GM10266 (cell line): ENCODE measurements at regions not wholly inside any gene's neighbourhood (a gene's known extent, or its start where the extent isn't known, plus 50 kb on each side); places are given as distances from the start of the nearest gene placed in this dataset.

ENCODE experiments used
- DNase-seq: peaks from one replicate; pipeline ENCODE4 v3.0.0; 2012; ENCODE audit errors: extremely low spot score
- TF ChIP-seq, protein P1 (sequence below): IDR thresholded peaks from 2 replicates; pipeline ENCODE4 v1.5.1; 2012; ENCODE audit warnings: mild to moderate bottlenecking, low read depth; ENCODE audit not compliant: control insufficient read depth, insufficient read depth; ENCODE audit errors: missing control alignments

DNA sequence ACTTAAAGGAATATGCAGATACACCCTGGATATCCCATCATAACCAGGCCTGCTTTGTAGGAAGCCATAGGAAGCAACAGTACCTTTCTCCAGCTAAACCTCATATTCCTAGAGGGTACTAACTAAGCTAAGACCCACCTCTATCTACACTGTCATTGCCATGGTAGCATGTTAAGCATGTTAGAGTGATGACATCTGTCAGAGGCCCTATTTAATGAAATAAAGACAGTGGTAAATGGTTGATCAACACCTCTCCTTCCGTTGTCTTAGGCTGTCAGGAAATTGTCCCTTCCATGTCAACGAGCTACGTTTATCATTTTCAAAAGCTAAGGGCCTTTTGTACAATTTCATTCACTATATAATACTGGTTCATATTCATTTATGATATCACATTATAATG lies 251.1 kb upstream of the PSMD7 start:
- no peak for DNase-seq
- TF ChIP-seq, protein P1, sequence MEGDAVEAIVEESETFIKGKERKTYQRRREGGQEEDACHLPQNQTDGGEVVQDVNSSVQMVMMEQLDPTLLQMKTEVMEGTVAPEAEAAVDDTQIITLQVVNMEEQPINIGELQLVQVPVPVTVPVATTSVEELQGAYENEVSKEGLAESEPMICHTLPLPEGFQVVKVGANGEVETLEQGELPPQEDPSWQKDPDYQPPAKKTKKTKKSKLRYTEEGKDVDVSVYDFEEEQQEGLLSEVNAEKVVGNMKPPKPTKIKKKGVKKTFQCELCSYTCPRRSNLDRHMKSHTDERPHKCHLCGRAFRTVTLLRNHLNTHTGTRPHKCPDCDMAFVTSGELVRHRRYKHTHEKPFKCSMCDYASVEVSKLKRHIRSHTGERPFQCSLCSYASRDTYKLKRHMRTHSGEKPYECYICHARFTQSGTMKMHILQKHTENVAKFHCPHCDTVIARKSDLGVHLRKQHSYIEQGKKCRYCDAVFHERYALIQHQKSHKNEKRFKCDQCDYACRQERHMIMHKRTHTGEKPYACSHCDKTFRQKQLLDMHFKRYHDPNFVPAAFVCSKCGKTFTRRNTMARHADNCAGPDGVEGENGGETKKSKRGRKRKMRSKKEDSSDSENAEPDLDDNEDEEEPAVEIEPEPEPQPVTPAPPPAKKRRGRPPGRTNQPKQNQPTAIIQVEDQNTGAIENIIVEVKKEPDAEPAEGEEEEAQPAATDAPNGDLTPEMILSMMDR = no peak

DNA sequence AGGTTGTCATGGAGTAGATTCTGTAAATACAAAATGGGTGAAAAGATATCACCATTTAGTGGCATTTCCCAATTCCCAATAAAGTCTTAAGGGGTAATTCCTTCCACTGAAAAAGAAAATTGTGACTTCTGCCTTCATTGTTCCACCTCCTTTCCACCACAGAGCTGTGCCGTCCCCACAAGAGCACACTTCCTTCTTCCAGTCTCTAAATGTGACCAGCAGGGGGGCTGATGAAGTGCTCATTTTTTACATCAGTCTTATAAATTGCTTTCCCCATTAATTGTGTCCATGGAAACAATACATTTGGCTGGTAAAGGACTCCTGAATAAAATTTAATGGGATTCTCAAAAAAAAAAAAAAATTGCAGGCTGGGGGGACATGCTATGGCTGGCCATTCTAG lies 260.8 kb upstream of the PSMD7 start:
- peak; percentile 12 for DNase-seq
- TF ChIP-seq, protein P1 = no peak

DNA sequence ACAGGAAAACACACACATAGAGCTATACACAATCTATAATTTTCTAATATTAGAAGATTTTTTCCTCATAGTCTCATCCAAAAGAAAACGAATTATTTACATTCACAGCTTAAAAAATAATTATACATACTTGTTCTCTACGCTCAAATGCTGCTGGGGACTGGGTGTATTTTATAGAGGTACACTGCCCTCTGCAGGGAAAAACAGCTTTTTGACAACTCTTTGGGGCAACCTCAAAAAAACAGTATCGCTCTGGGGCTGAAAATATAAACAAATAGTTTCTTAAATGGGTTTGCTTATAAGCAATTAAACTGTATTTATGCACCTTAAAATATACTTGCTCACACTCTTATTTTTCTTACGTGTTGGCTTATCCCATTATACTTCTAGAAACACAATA lies 261.8 kb upstream of the PSMD7 start:
- TF ChIP-seq, protein P1 = no peak
- no peak for DNase-seq

DNA sequence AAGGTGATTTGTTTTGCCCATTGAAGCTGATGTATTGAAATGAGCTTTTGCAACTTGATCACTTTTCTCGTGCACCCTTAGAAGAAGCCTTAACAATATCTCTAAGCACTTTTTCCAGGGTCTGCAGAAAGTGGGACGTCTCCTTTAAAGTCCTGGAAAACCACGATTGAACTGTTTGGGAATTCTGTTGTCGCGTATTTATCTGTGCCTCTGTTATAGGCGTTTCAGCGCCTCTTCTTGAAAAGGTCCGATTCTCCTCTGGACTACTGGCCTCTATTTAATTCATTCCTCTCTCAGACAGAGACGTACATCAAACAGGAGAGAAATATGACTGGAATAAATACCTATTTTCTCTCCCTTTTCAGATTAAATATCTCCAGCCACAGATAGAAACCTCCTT lies 262.4 kb upstream of the PSMD7 start:
- TF ChIP-seq, protein P1 = no peak
- DNase-seq = no peak

DNA sequence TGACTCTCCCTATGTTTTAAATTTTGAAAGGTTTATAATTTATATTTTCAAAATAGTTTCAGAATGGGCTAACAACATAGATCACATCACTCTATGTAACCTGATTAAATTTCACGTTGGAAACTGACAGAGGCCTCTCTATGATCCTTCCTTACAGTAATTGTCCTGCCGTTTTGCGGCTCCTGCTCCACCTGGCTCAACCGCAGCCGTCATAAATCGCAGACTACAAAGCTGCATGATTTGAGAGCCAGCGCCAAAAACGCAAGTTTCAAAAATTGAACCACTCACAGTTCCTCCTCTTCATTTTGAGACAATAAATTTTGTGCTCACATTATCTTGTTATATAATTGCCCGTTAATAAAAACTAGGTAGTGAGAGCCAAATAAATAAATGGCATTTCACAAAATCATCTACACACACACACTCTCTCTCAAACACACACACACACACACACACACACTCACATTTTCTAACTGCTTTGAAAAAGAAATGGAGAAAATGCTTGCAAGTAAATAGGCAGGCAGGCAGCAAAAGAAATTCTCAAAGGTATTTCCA lies 263.1 kb upstream of the PSMD7 start:
- TF ChIP-seq, protein P1 = no peak
- no peak for DNase-seq

DNA sequence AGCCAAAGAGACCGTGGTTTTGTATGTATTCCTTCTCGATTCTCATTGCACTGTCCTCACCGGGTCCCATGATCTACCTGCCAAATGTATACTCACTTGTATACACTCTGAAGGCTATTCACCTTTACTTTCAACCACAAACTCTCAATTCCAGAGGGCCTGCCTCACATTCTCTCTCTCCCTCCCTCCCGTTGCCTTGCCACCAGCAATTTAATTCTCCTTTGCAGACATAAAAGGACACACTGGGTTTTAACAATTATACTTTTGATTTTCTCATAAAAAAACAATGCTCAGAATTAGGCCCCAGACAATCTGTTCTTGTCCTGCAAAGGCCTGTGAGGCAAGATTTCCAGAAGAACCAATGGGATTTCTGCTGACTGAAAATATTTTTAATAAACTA lies 265.1 kb upstream of the PSMD7 start:
- TF ChIP-seq, protein P1 = no peak
- no peak for DNase-seq

DNA sequence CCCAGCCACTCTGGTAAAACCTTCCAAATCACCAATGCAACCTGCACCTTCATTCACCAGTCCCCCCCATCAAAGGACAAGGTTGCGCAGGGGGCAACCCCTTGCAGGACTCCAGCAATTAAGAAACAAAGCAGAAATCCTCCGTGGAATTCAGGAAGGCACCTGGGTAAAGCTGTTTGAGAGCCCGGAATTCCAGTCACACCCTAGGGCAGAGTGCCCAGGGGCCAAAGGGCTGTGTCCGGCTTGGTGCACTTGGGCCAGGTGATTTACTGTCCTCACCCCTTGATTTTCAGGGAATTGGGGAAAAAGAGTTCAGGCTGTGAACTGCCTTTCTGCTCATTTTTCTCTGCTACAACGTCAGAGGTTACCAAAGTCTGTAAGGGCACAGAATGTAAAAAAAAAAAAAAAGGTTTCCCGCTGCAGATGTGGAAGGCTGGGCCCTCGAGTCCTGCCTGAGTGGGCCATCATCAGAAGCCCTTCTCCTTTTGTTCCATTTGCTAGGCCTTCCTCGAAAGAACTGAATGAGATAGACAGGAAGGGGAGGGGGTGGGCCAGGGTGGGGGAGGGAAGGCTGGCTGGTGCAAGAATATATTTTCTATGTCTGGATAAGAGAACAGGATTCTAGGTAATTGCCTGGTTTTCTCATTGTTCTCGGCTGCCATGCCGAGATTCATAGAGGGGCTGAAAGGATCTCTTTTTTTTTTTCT lies 266.5 kb upstream of the PSMD7 start:
- TF ChIP-seq, protein P1 = no peak
- no peak for DNase-seq
